Natural killer cell (primary cell): ENCODE measurements at regions not wholly inside any gene's neighbourhood (a gene's known extent, or its start where the extent isn't known, plus 50 kb on each side); places are given as distances from the start of the nearest gene placed in this dataset.

ENCODE experiments used
- ATAC-seq, 3 donors: fragments of 150-1000 bp in 2 of 3; fragments of 200-7000 bp in 1 of 3; cut with Tn5 transposase; 1 replicate in 1 of 3; 2 replicates in 2 of 3; pipeline ENCODE4 v1.10.0; 2021; ENCODE audit warnings: mild to moderate bottlenecking in 2 of 3, moderate library complexity in 2 of 3
- DNase-seq, 2 donors: peaks; one replicate each; pipeline versions ENCODE4 v3.0.0 to v3.0.0-alpha.2; 2013 to 2021; ENCODE audit warnings: mixed read lengths in 1 of 2
- H3K27ac ChIP-seq: one replicate; pipeline ENCODE4 v1.5.1; 2013; ENCODE audit warnings: mild to moderate bottlenecking, low read length
- H3K27me3 ChIP-seq: one replicate; pipeline ENCODE4 v1.6.1; 2013; ENCODE audit warnings: low read length; ENCODE audit not compliant: control insufficient read depth, insufficient read depth
- H3K36me3 ChIP-seq: one replicate; pipeline ENCODE4 v1.6.1; 2013; ENCODE audit warnings: low read length; ENCODE audit not compliant: control insufficient read depth, insufficient read depth
- H3K4me1 ChIP-seq: one replicate; pipeline ENCODE4 v1.6.1; 2013; ENCODE audit warnings: low read length; ENCODE audit not compliant: control insufficient read depth, insufficient read depth
- H3K4me3 ChIP-seq: one replicate; pipeline ENCODE4 v1.5.1; 2013; ENCODE audit warnings: low read length
- H3K9me3 ChIP-seq: one replicate; pipeline ENCODE4 v1.6.1; 2013; ENCODE audit warnings: low read length; ENCODE audit not compliant: control insufficient read depth, insufficient read depth
- H3K27ac Mint-ChIP-seq, 2 donors: one replicate each; pipeline ENCODE4 v1.8.0; 2022; ENCODE audit warnings: mild to moderate bottlenecking in 2 of 2, mixed read lengths in 2 of 2, moderate library complexity in 1 of 2
- H3K27me3 Mint-ChIP-seq, 2 donors: one replicate each; pipeline ENCODE4 v1.8.0; 2022; ENCODE audit warnings: low read depth in 2 of 2, mixed read lengths in 2 of 2
- H3K36me3 Mint-ChIP-seq: one replicate; pipeline ENCODE4 v1.8.0; 2022; ENCODE audit warnings: mixed read lengths
- H3K4me1 Mint-ChIP-seq, 2 donors: one replicate each; pipeline ENCODE4 v1.8.0; 2022; ENCODE audit warnings: mixed read lengths in 2 of 2
- H3K4me3 Mint-ChIP-seq: one replicate; pipeline ENCODE4 v1.8.0; 2022; ENCODE audit warnings: mild to moderate bottlenecking, moderate library complexity, mixed read lengths
- H3K9me3 Mint-ChIP-seq, 2 donors: one replicate each; pipeline ENCODE4 v1.8.0; 2022; ENCODE audit warnings: mixed read lengths in 2 of 2
- CTCF ChIP-seq: fragments of 200-600 bp; IDR thresholded peaks from one replicate; pipeline ENCODE4 v1.8.0; 2022; ENCODE audit warnings: antibody characterized with exemption
- WGBS: methylation state at CpG from one replicate; pipeline ENCODE4 v1.1.7; 2013; ENCODE audit warnings: missing lambda C conversion rate; ENCODE audit not compliant: insufficient coverage; 5-methylcytosine and 5-hydroxymethylcytosine counted together
- intact Hi-C: fragments of 100-400 bp; cut with micrococcal nuclease; formaldehyde crosslinking; loops from one replicate; pipeline ENCODE4 v1.14.2; 2022

GRCh38 chr6:79841577-79842375, 105.6 kb downstream of the ELOVL4 start:
- no peak for TF ChIP-seq CTCF
- H3K36me3 Mint-ChIP-seq = no peaks in the 10 kb centered on the region
- H3K36me3 ChIP-seq = no peaks in the 10 kb centered on the region
- no peaks in the 10 kb centered on the region for H3K27me3 ChIP-seq
- no peaks in the 10 kb centered on the region for H3K9me3 ChIP-seq
- 56% methylated on average over 4 of the region's 4 CpGs for WGBS
- H3K4me1 ChIP-seq = no peaks in the 10 kb centered on the region
- H3K27ac Mint-ChIP-seq = no peak overlapping the region
- ATAC-seq = no peak
- intact Hi-C loops = no loop called here
- DNase-seq = no peak
- no peaks in the 10 kb centered on the region for H3K4me1 Mint-ChIP-seq
- H3K27ac ChIP-seq = no peak overlapping the region
- peaks cover 4 to 6% of the 10 kb centered on the region in 2 donors for H3K9me3 Mint-ChIP-seq
- no peak overlapping the region for H3K4me3 ChIP-seq
- peaks cover 0 to 11% of the 10 kb centered on the region in 2 donors for H3K27me3 Mint-ChIP-seq
- no peak overlapping the region for H3K4me3 Mint-ChIP-seq

GRCh38 chr6:79838851-79839250, 108.5 kb downstream of the ELOVL4 start:
- Mint-ChIP-seq H3K36me3 (no peaks in the 10 kb centered on the region), H3K27me3 (peaks cover 0 to 7% of the 10 kb centered on the region in 2 donors), H3K9me3 (peaks cover 4 to 6% of the 10 kb centered on the region in 2 donors), H3K4me3 (no peak overlapping the region), H3K4me1 (no peaks in the 10 kb centered on the region), H3K27ac (no peak overlapping the region)
- ATAC-seq = no peak
- no peaks in the 10 kb centered on the region for H3K27me3 ChIP-seq
- DNase-seq = no peak
- H3K36me3 ChIP-seq = no peaks in the 10 kb centered on the region
- H3K9me3 ChIP-seq = no peaks in the 10 kb centered on the region
- intact Hi-C loops = no loop called here
- no peak for TF ChIP-seq CTCF
- no peak overlapping the region for H3K27ac ChIP-seq
- H3K4me3 ChIP-seq = no peak overlapping the region
- no peaks in the 10 kb centered on the region for H3K4me1 ChIP-seq

- ATAC-seq (no peak), DNase-seq (no peak)
- H3K9me3 ChIP-seq = no peaks in the 10 kb centered on the region
- TF ChIP-seq CTCF = no peak
- H3K36me3 ChIP-seq = no peaks in the 10 kb centered on the region
- 81% methylated on average over 3 of the region's 3 CpGs for WGBS
- Mint-ChIP-seq H3K27ac (no peak overlapping the region), H3K4me1 (no peaks in the 10 kb centered on the region), H3K36me3 (no peaks in the 10 kb centered on the region), H3K4me3 (no peak overlapping the region), H3K27me3 (peaks cover 2 to 6% of the 10 kb centered on the region in 2 donors), H3K9me3 (peaks cover 0 to 2% of the 10 kb centered on the region in 2 donors)
- H3K27me3 ChIP-seq = no peaks in the 10 kb centered on the region
- no peak overlapping the region for H3K27ac ChIP-seq
- intact Hi-C loops = no loop called here
- H3K4me3 ChIP-seq = no peak overlapping the region
- no peaks in the 10 kb centered on the region for H3K4me1 ChIP-seq
These were observed 113.4 kb downstream of the ELOVL4 start for GRCh38 chr6:79833964-79834284.
